ENCODE measurements at regions not wholly inside any gene's neighbourhood (a gene's known extent, or its start where the extent isn't known, plus 50 kb on each side); places are given as distances from the start of the nearest gene placed in this dataset.

DNA sequence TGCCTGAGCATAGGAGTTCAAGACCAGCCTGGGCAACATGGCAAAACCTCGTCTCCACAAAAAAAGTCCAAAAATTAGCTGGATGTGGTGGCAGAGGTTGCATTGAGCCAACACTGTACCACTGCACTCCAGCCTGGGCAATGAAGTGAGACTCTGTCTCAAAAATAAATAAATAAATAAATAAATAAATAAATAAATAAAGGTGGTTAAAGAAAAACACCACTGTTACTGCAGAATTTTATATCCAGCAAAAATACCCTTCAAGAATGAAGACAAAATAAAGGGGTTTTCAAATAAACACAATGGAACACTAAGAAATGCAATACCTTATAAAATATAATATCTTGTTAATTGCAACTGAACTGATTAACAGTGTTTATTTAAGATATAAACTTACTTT is 150.2 kb upstream of the TBCA start:
- TF ChIP-seq, protein P1, sequence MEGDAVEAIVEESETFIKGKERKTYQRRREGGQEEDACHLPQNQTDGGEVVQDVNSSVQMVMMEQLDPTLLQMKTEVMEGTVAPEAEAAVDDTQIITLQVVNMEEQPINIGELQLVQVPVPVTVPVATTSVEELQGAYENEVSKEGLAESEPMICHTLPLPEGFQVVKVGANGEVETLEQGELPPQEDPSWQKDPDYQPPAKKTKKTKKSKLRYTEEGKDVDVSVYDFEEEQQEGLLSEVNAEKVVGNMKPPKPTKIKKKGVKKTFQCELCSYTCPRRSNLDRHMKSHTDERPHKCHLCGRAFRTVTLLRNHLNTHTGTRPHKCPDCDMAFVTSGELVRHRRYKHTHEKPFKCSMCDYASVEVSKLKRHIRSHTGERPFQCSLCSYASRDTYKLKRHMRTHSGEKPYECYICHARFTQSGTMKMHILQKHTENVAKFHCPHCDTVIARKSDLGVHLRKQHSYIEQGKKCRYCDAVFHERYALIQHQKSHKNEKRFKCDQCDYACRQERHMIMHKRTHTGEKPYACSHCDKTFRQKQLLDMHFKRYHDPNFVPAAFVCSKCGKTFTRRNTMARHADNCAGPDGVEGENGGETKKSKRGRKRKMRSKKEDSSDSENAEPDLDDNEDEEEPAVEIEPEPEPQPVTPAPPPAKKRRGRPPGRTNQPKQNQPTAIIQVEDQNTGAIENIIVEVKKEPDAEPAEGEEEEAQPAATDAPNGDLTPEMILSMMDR (optimal IDR thresholded peaks at IDR 0.05 in 1 of 3, IDR thresholded peaks at IDR 0.05 in 1 of 3, conservative IDR thresholded peaks at IDR 0.05 in 1 of 3; ENCODE audit: extremely low read depth in 1 of 3, insufficient read depth in 2 of 3, low read length in 3 of 3): no peak
- no peak for TF ChIP-seq EZH2 (IDR thresholded peaks at IDR 0.05; ENCODE audit: low read length)

All from keratinocyte (primary cell).